PC-3 (cell line): ENCODE measurements at regions not wholly inside any gene's neighbourhood (a gene's known extent, or its start where the extent isn't known, plus 50 kb on each side); places are given as distances from the start of the nearest gene placed in this dataset.

Experiments
- EZH2 ChIP-seq: fragments of 300-600 bp; sonication (generic); IDR thresholded peaks from one replicate; pipeline ENCODE4 v1.6.1; 2017; ENCODE audit warnings: antibody characterized with exemption, mild to moderate bottlenecking, low read length; ENCODE audit not compliant: unreplicated experiment
- EZH2phosphoT487 ChIP-seq: fragments of 300-600 bp; sonication (generic); IDR thresholded peaks from 2 replicates; pipeline ENCODE4 v1.6.1; 2018; ENCODE audit warnings: mild to moderate bottlenecking, antibody characterized with exemption, low read length, borderline replicate concordance
- TF ChIP-seq, protein P1 (sequence below): fragments of 300-600 bp; sonication (generic); conservative IDR thresholded peaks from 2 replicates; pipeline ENCODE4 v1.5.1; 2017; ENCODE audit warnings: antibody characterized with exemption, low read depth, mild to moderate bottlenecking, low read length

GRCh38 chr6:100118301-100118700 lies 124.3 kb upstream of the MCHR2 start:
- TF ChIP-seq EZH2phosphoT487 (no peak), EZH2 (no peak)
- TF ChIP-seq, protein P1, sequence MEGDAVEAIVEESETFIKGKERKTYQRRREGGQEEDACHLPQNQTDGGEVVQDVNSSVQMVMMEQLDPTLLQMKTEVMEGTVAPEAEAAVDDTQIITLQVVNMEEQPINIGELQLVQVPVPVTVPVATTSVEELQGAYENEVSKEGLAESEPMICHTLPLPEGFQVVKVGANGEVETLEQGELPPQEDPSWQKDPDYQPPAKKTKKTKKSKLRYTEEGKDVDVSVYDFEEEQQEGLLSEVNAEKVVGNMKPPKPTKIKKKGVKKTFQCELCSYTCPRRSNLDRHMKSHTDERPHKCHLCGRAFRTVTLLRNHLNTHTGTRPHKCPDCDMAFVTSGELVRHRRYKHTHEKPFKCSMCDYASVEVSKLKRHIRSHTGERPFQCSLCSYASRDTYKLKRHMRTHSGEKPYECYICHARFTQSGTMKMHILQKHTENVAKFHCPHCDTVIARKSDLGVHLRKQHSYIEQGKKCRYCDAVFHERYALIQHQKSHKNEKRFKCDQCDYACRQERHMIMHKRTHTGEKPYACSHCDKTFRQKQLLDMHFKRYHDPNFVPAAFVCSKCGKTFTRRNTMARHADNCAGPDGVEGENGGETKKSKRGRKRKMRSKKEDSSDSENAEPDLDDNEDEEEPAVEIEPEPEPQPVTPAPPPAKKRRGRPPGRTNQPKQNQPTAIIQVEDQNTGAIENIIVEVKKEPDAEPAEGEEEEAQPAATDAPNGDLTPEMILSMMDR = no peak
